ENCODE measurements at regions not wholly inside any gene's neighbourhood (a gene's known extent, or its start where the extent isn't known, plus 50 kb on each side); places are given as distances from the start of the nearest gene placed in this dataset.

- Histone ChIP-seq H3K9me3 (ENCODE audit: low read depth, low read length, poor library complexity, severe bottlenecking) (no peaks in the 10 kb centered on the region), H3K4me3 (ENCODE audit: low read depth, low read length, poor library complexity, severe bottlenecking) (no peak overlapping the region), H3K36me3 (ENCODE audit: insufficient read depth, low read length, poor library complexity, severe bottlenecking) (no peaks in the 10 kb centered on the region), H3K4me1 (ENCODE audit: insufficient read depth, low read length, poor library complexity, severe bottlenecking) (no peaks in the 10 kb centered on the region), H3K27ac (ENCODE audit: low read depth, low read length, poor library complexity, severe bottlenecking) (no peak overlapping the region), H3K27me3 (replicated peaks; ENCODE audit: insufficient read depth, low read depth, low read length, poor library complexity) (no peaks in the 10 kb centered on the region)
- BruUV-seq (replicated peaks) = no TSS peak
- intact Hi-C loops (cut with micrococcal nuclease; ENCODE audit: unreplicated experiment) = no loop called here
- no peak for TF ChIP-seq CTCF (conservative IDR thresholded peaks at IDR 0.05; ENCODE audit: low read depth, low read length)
- no peak for TF ChIP-seq EZH2 (IDR thresholded peaks at IDR 0.05; ENCODE audit: borderline replicate concordance, low read depth, low read length, poor library complexity, severe bottlenecking)
- POLR2A ChIA-PET (ENCODE audit: low non-redundant PET) = no interaction called here
- CTCF ChIA-PET = no interaction called here
- no peak for DNase-seq (ENCODE audit: low spot score)
These were observed 494.8 kb downstream of the MN1 start for GRCh38 chr22:27306771-27307170.

GRCh38 chr22:27307545-27308247 is 493.9 kb downstream of the MN1 start:
- BruUV-seq (replicated peaks) = no TSS peak

GRCh38 chr22:27308513-27308912 is 493.0 kb downstream of the MN1 start:
- POLR2A ChIA-PET (ENCODE audit: low non-redundant PET) = no interaction called here
- intact Hi-C loops (cut with micrococcal nuclease; ENCODE audit: unreplicated experiment) = no loop called here
- Histone ChIP-seq H3K27ac (ENCODE audit: low read depth, low read length, poor library complexity, severe bottlenecking) (no peak overlapping the region), H3K9me3 (ENCODE audit: low read depth, low read length, poor library complexity, severe bottlenecking) (no peaks in the 10 kb centered on the region), H3K4me1 (ENCODE audit: insufficient read depth, low read length, poor library complexity, severe bottlenecking) (peaks cover 4% of the 10 kb centered on the region), H3K36me3 (ENCODE audit: insufficient read depth, low read length, poor library complexity, severe bottlenecking) (no peaks in the 10 kb centered on the region), H3K27me3 (replicated peaks; ENCODE audit: insufficient read depth, low read depth, low read length, poor library complexity) (no peaks in the 10 kb centered on the region), H3K4me3 (ENCODE audit: low read depth, low read length, poor library complexity, severe bottlenecking) (no peak overlapping the region)
- no peak for DNase-seq (ENCODE audit: low spot score)
- no TSS peak for BruUV-seq (replicated peaks)
- TF ChIP-seq EZH2 (IDR thresholded peaks at IDR 0.05; ENCODE audit: borderline replicate concordance, low read depth, low read length, poor library complexity, severe bottlenecking) (no peak), CTCF (conservative IDR thresholded peaks at IDR 0.05; ENCODE audit: low read depth, low read length) (no peak)
- CTCF ChIA-PET = no interaction called here

More at GRCh38 chr22:27307545-27308247, 493.9 kb downstream of the MN1 start:
- intact Hi-C loops (cut with micrococcal nuclease; ENCODE audit: unreplicated experiment) = no loop called here
- Histone ChIP-seq H3K27me3 (replicated peaks; ENCODE audit: insufficient read depth, low read depth, low read length, poor library complexity) (no peaks in the 10 kb centered on the region), H3K36me3 (ENCODE audit: insufficient read depth, low read length, poor library complexity, severe bottlenecking) (no peaks in the 10 kb centered on the region), H3K4me1 (ENCODE audit: insufficient read depth, low read length, poor library complexity, severe bottlenecking) (peaks cover 4% of the 10 kb centered on the region), H3K27ac (ENCODE audit: low read depth, low read length, poor library complexity, severe bottlenecking) (no peak overlapping the region), H3K9me3 (ENCODE audit: low read depth, low read length, poor library complexity, severe bottlenecking) (no peaks in the 10 kb centered on the region), H3K4me3 (ENCODE audit: low read depth, low read length, poor library complexity, severe bottlenecking) (no peak overlapping the region)
- TF ChIP-seq CTCF (conservative IDR thresholded peaks at IDR 0.05; ENCODE audit: low read depth, low read length) = no peak
- TF ChIP-seq EZH2 (IDR thresholded peaks at IDR 0.05; ENCODE audit: borderline replicate concordance, low read depth, low read length, poor library complexity, severe bottlenecking) = no peak
- ChIA-PET POLR2A (ENCODE audit: low non-redundant PET) (no interaction called here), CTCF (no interaction called here)
- DNase-seq (ENCODE audit: low spot score) = no peak

Data from A673 (cell line).